IMR-90 (cell line): ENCODE measurements at regions not wholly inside any gene's neighbourhood (a gene's known extent, or its start where the extent isn't known, plus 50 kb on each side); places are given as distances from the start of the nearest gene placed in this dataset.

Experiments used
- ATAC-seq: fragments of 200-7000 bp; cut with Tn5 transposase; 2 replicates; pipeline ENCODE4 v1.9.1; 2020; ENCODE audit warnings: low read depth, mild to moderate bottlenecking, moderate library complexity
- BruUV-seq: library from RNA; stranded (reverse); fragments of 400-500 nt; replicated peaks from 2 replicates; lab custom pipeline; 2021; lab: Mats Ljungman, UMichigan
- CTCF ChIA-PET: fragments of 300-600 bp; formaldehyde crosslinking; extraction: SDS; loops from one replicate; lab custom pipeline; 2021; ENCODE audit warnings: antibody characterized with exemption; lab: Yijun Ruan, JAX
- POLR2A ChIA-PET: fragments of 300-600 bp; sonication (Branson Sonifier 250); formaldehyde crosslinking; loops from one replicate; lab custom pipeline; 2022; ENCODE audit warnings: antibody characterized with exemption; ENCODE audit not compliant: unreplicated experiment; lab: Charles Lee
- DNase-seq: peaks from one replicate; pipeline ENCODE4 v3.0.0; 2013
- H2AFZ ChIP-seq: replicated peaks from 2 replicates; pipeline ENCODE3; 2013; ENCODE audit warnings: low read length, mild to moderate bottlenecking; ENCODE audit not compliant: poor library complexity
- H2AK5ac ChIP-seq: 2 replicates; pipeline ENCODE4 v1.6.1; 2013; ENCODE audit warnings: low read depth, low read length, inconsistent platforms
- H2AK9ac ChIP-seq: replicated peaks from 2 replicates; pipeline ENCODE3; 2013; ENCODE audit warnings: mild to moderate bottlenecking, low read depth, low read length, moderate library complexity; ENCODE audit not compliant: poor library complexity
- H2BK120ac ChIP-seq: 2 replicates; pipeline ENCODE4 v1.6.1; 2013; ENCODE audit warnings: low read depth, low read length, inconsistent platforms
- H2BK15ac ChIP-seq: 3 replicates; pipeline ENCODE4 v1.6.1; 2013; ENCODE audit warnings: low read depth, low read length, inconsistent platforms
- H2BK20ac ChIP-seq: 2 replicates; pipeline ENCODE4 v1.6.1; 2013; ENCODE audit warnings: low read depth, mild to moderate bottlenecking, inconsistent platforms, low read length, moderate library complexity
- H2BK5ac ChIP-seq: 2 replicates; pipeline ENCODE4 v1.6.1; 2013; ENCODE audit warnings: mild to moderate bottlenecking, low read depth, low read length, inconsistent platforms; ENCODE audit not compliant: poor library complexity, severe bottlenecking
- H3K14ac ChIP-seq: replicated peaks from 2 replicates; pipeline ENCODE4 v1.6.1; 2013; ENCODE audit warnings: low read depth, low read length, inconsistent platforms
- H3K18ac ChIP-seq: 2 replicates; pipeline ENCODE4 v1.6.1; 2013; ENCODE audit warnings: low read depth, low read length, control low read depth
- H3K23ac ChIP-seq: 2 replicates; pipeline ENCODE4 v1.6.1; 2013; ENCODE audit warnings: low read depth, low read length, inconsistent platforms
- H3K27ac ChIP-seq: 2 replicates; pipeline ENCODE4 v1.5.1; 2013; ENCODE audit warnings: mild to moderate bottlenecking, control low read depth, low read length; ENCODE audit not compliant: insufficient read depth
- H3K27me3 ChIP-seq: 2 replicates; pipeline ENCODE4 v1.6.1; 2013; ENCODE audit warnings: low read length; ENCODE audit not compliant: control insufficient read depth, insufficient read depth
- H3K36me3 ChIP-seq: 2 replicates; pipeline ENCODE4 v1.6.1; 2013; ENCODE audit warnings: low read length, mixed read lengths; ENCODE audit not compliant: control insufficient read depth, insufficient read depth
- H3K4ac ChIP-seq: 2 replicates; pipeline ENCODE4 v1.6.1; 2013; ENCODE audit warnings: low read depth, low read length, inconsistent platforms
- H3K4me1 ChIP-seq: 2 replicates; pipeline ENCODE4 v1.6.1; 2013; ENCODE audit warnings: low read length, mixed read lengths; ENCODE audit not compliant: control insufficient read depth, insufficient read depth
- H3K4me2 ChIP-seq: 2 replicates; pipeline ENCODE4 v1.6.1; 2013; ENCODE audit warnings: low read depth, mild to moderate bottlenecking, control low read depth, low read length, moderate library complexity
- H3K4me3 ChIP-seq: 2 replicates; pipeline ENCODE4 v1.5.1; 2013; ENCODE audit warnings: low read depth, mild to moderate bottlenecking, control low read depth, low read length, moderate library complexity; ENCODE audit not compliant: insufficient read depth
- H3K56ac ChIP-seq: 2 replicates; pipeline ENCODE4 v1.6.1; 2013; ENCODE audit warnings: low read length, inconsistent platforms; ENCODE audit not compliant: insufficient read depth; ENCODE audit errors: extremely low read depth
- H3K79me1 ChIP-seq, 2 experiments: 2 replicates each; pipeline ENCODE4 v1.6.1; 2013; ENCODE audit warnings: low read length in 2 of 2, inconsistent platforms in 1 of 2, low read depth in 1 of 2
- H3K9ac ChIP-seq: 2 replicates; pipeline ENCODE4 v1.6.1; 2013; ENCODE audit warnings: low read depth, low read length, control low read depth
- H3K9me1 ChIP-seq: 2 replicates; pipeline ENCODE4 v1.6.1; 2013; ENCODE audit warnings: low read length, inconsistent platforms; ENCODE audit not compliant: insufficient read depth
- H3K9me3 ChIP-seq: 2 replicates; pipeline ENCODE4 v1.6.1; 2013; ENCODE audit warnings: low read length; ENCODE audit not compliant: control insufficient read depth, insufficient read depth
- H4K20me1 ChIP-seq: 2 replicates; pipeline ENCODE4 v1.6.1; 2013; ENCODE audit warnings: low read length, inconsistent platforms; ENCODE audit not compliant: insufficient read depth
- H4K5ac ChIP-seq: 2 replicates; pipeline ENCODE4 v1.6.1; 2013; ENCODE audit warnings: mild to moderate bottlenecking, low read depth, low read length, control low read depth
- H4K8ac ChIP-seq, 2 experiments: 2 replicates each; pipeline ENCODE4 v1.6.1; 2013; ENCODE audit warnings: low read depth in 2 of 2, low read length in 2 of 2, control low read depth in 1 of 2, inconsistent platforms in 1 of 2
- H4K91ac ChIP-seq: 2 replicates; pipeline ENCODE4 v1.6.1; 2013; ENCODE audit warnings: low read depth, low read length, inconsistent platforms; ENCODE audit not compliant: insufficient read depth
- BHLHE40 ChIP-seq: fragments of 150-350 bp; IDR thresholded peaks from 2 replicates; pipeline ENCODE4 v1.6.1; 2016; ENCODE audit warnings: mild to moderate bottlenecking, low read depth, low read length
- CEBPB ChIP-seq: IDR thresholded peaks from 2 replicates; pipeline ENCODE4 v1.6.1; 2012; ENCODE audit warnings: low read depth, low read length, improper control_type of control experiment
- CHD1 ChIP-seq: IDR thresholded peaks from 2 replicates; pipeline ENCODE4 v1.6.1; 2012; ENCODE audit warnings: low read depth, low read length, improper control_type of control experiment
- CTCF ChIP-seq: conservative IDR thresholded peaks from 2 replicates; pipeline ENCODE4 v1.5.1; 2012; ENCODE audit warnings: mild to moderate bottlenecking, low read depth, low read length, improper control_type of control experiment
- FOS ChIP-seq: fragments of 150-350 bp; IDR thresholded peaks from 2 replicates; pipeline ENCODE4 v1.6.1; 2016; ENCODE audit warnings: low read depth, low read length
- MAFK ChIP-seq: IDR thresholded peaks from 2 replicates; pipeline ENCODE4 v1.6.1; 2012; ENCODE audit warnings: low read depth, low read length, improper control_type of control experiment
- MAZ ChIP-seq: IDR thresholded peaks from 2 replicates; pipeline ENCODE4 v1.6.1; 2012; ENCODE audit warnings: low read depth, mild to moderate bottlenecking, low read length, improper control_type of control experiment, moderate library complexity, borderline replicate concordance
- MXI1 ChIP-seq: IDR thresholded peaks from 2 replicates; pipeline ENCODE4 v1.6.1; 2012; ENCODE audit warnings: low read depth, mild to moderate bottlenecking, low read length, moderate library complexity, borderline replicate concordance
- NFE2L2 ChIP-seq: fragments of 150-350 bp; IDR thresholded peaks from 2 replicates; pipeline ENCODE4 v1.6.1; 2016; ENCODE audit warnings: low read depth, mild to moderate bottlenecking, low read length
- POLR2A ChIP-seq: IDR thresholded peaks from 2 replicates; pipeline ENCODE4 v1.6.1; 2012; ENCODE audit warnings: mild to moderate bottlenecking, low read depth, low read length
- RAD21 ChIP-seq: IDR thresholded peaks from 2 replicates; pipeline ENCODE4 v1.6.1; 2012; ENCODE audit warnings: low read length, improper control_type of control experiment
- RCOR1 ChIP-seq: IDR thresholded peaks from 2 replicates; pipeline ENCODE4 v1.6.1; 2012; ENCODE audit warnings: mild to moderate bottlenecking, low read length, improper control_type of control experiment; ENCODE audit not compliant: insufficient replicate concordance
- RFX5 ChIP-seq: IDR thresholded peaks from 2 replicates; pipeline ENCODE4 v1.8.0; 2012; ENCODE audit warnings: low read depth, mild to moderate bottlenecking, low read length, moderate library complexity
- SMC3 ChIP-seq: fragments of 150-350 bp; IDR thresholded peaks from 2 replicates; pipeline ENCODE4 v1.6.1; 2016; ENCODE audit warnings: low read depth, mild to moderate bottlenecking, antibody characterized with exemption, low read length, moderate library complexity
- USF2 ChIP-seq: fragments of 150-350 bp; IDR thresholded peaks from 2 replicates; pipeline ENCODE4 v1.6.1; 2017; ENCODE audit warnings: mild to moderate bottlenecking, antibody characterized with exemption, low read length, low read depth
- dilution Hi-C: fragments of 300-500 bp; cut with HindIII; formaldehyde crosslinking; loops from one replicate; pipeline ENCODE4 v1.14.3; 2018; ENCODE audit warnings: low sequenced_read_pairs; ENCODE audit not compliant: unreplicated experiment
- in situ Hi-C: fragments of 300-500 bp; cut with MboI; formaldehyde crosslinking; loops from 3 replicates; pipeline ENCODE4 v1.14.3; 2019; ENCODE audit warnings: low sequenced_read_pairs, inconsistent platforms, mixed read lengths
- intact Hi-C: fragments of 100-400 bp; cut with micrococcal nuclease; formaldehyde crosslinking; loops from 2 replicates; pipeline ENCODE4 v1.10.0; 2022
- TF ChIP-seq, protein P1 (sequence below): fragments of 150-350 bp; IDR thresholded peaks from 2 replicates; pipeline ENCODE4 v1.6.1; 2016; ENCODE audit warnings: low read depth, mild to moderate bottlenecking, low read length, moderate library complexity, borderline replicate concordance

GRCh38 chr12:85559536-85559935 is 276.7 kb downstream of the RASSF9 start:
- H4K20me1 ChIP-seq = no peaks in the 10 kb centered on the region
- no peak overlapping the region for H2BK15ac ChIP-seq
- H3K4me3 ChIP-seq = no peak overlapping the region
- TF ChIP-seq RFX5 (no peak), NFE2L2 (no peak), SMC3 (no peak), POLR2A (no peak), FOS (no peak), USF2 (no peak), CEBPB (no peak), CHD1 (no peak), RCOR1 (no peak), MAFK (no peak), MAZ (no peak), CTCF (no peak), RAD21 (no peak), MXI1 (no peak), BHLHE40 (no peak)
- TF ChIP-seq, protein P1, sequence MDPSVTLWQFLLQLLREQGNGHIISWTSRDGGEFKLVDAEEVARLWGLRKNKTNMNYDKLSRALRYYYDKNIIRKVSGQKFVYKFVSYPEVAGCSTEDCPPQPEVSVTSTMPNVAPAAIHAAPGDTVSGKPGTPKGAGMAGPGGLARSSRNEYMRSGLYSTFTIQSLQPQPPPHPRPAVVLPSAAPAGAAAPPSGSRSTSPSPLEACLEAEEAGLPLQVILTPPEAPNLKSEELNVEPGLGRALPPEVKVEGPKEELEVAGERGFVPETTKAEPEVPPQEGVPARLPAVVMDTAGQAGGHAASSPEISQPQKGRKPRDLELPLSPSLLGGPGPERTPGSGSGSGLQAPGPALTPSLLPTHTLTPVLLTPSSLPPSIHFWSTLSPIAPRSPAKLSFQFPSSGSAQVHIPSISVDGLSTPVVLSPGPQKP = no peak
- POLR2A ChIA-PET = no interaction called here
- H3K9me3 ChIP-seq = no peaks in the 10 kb centered on the region
- H2AK5ac ChIP-seq = no peak overlapping the region
- H3K36me3 ChIP-seq = no peaks in the 10 kb centered on the region
- H3K9me1 ChIP-seq = no peaks in the 10 kb centered on the region
- H2AFZ ChIP-seq = no peak overlapping the region
- dilution Hi-C loops (no loop called here), intact Hi-C loops (no loop called here), in situ Hi-C loops (no loop called here)
- no peak overlapping the region for H2BK20ac ChIP-seq
- H3K14ac ChIP-seq = no peak overlapping the region
- no TSS peak for BruUV-seq
- CTCF ChIA-PET = interaction anchor here (0.6 kb wide), 1 partner anchor 110 kb away, joined by 3 read pairs; no protein-coding TSS in a partner anchor
- H3K23ac ChIP-seq = no peak overlapping the region
- no peak overlapping the region for H4K91ac ChIP-seq
- no peak overlapping the region for H4K8ac ChIP-seq
- DNase-seq (no peak), ATAC-seq (no peak)
- no peak overlapping the region for H2BK5ac ChIP-seq
- no peaks in the 10 kb centered on the region for H3K79me1 ChIP-seq
- H2BK120ac ChIP-seq = no peak overlapping the region
- no peak overlapping the region for H3K9ac ChIP-seq
- H3K4me2 ChIP-seq = no peak overlapping the region
- no peak overlapping the region for H3K27ac ChIP-seq
- no peaks in the 10 kb centered on the region for H3K4me1 ChIP-seq
- H3K27me3 ChIP-seq = no peaks in the 10 kb centered on the region; the same call in 1 of the 2 replicates
- no peak overlapping the region for H3K18ac ChIP-seq
- H3K4ac ChIP-seq = no peak overlapping the region
- H4K5ac ChIP-seq = no peak overlapping the region
- no peak overlapping the region for H3K56ac ChIP-seq
- H2AK9ac ChIP-seq = no peak overlapping the region
